Fibroblast of villous mesenchyme (primary cell): ENCODE measurements at regions not wholly inside any gene's neighbourhood (a gene's known extent, or its start where the extent isn't known, plus 50 kb on each side); places are given as distances from the start of the nearest gene placed in this dataset.

Experiments used
- DNase-seq: peaks from one replicate; pipeline ENCODE4 v3.0.0-alpha.2; 2010; ENCODE audit warnings: low read depth
- H3K4me3 ChIP-seq: 2 replicates; pipeline ENCODE4 v1.5.1; 2011; ENCODE audit warnings: low read depth, mild to moderate bottlenecking, low read length
- TF ChIP-seq, protein P1 (sequence below): IDR thresholded peaks from 2 replicates; pipeline ENCODE4 v1.5.1; 2012; ENCODE audit warnings: low read depth, mild to moderate bottlenecking, low read length; ENCODE audit not compliant: insufficient read depth

DNA sequence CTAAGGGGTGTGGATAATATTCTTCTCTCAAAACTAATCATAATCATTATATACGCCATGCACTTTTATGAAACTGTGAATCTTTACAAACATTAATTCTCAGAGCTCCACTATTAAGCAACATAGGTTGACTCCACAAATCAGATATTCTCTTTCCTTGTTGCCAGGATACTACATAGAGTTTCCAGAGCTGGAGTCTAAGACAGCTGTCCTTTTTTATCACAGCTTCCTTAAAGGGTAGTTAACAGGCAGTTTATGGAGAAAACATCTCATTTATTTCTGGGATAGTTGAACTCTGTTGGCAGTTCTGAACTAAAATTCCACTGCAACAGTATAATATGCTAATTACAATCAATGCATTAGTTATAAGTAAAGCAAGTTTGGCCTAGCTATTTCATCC is 152.1 kb upstream of the PPP1R2C start:
- DNase-seq, result no peak
- TF ChIP-seq, protein P1, sequence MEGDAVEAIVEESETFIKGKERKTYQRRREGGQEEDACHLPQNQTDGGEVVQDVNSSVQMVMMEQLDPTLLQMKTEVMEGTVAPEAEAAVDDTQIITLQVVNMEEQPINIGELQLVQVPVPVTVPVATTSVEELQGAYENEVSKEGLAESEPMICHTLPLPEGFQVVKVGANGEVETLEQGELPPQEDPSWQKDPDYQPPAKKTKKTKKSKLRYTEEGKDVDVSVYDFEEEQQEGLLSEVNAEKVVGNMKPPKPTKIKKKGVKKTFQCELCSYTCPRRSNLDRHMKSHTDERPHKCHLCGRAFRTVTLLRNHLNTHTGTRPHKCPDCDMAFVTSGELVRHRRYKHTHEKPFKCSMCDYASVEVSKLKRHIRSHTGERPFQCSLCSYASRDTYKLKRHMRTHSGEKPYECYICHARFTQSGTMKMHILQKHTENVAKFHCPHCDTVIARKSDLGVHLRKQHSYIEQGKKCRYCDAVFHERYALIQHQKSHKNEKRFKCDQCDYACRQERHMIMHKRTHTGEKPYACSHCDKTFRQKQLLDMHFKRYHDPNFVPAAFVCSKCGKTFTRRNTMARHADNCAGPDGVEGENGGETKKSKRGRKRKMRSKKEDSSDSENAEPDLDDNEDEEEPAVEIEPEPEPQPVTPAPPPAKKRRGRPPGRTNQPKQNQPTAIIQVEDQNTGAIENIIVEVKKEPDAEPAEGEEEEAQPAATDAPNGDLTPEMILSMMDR, result no peak
- H3K4me3 ChIP-seq, result no peak overlapping the region

DNA sequence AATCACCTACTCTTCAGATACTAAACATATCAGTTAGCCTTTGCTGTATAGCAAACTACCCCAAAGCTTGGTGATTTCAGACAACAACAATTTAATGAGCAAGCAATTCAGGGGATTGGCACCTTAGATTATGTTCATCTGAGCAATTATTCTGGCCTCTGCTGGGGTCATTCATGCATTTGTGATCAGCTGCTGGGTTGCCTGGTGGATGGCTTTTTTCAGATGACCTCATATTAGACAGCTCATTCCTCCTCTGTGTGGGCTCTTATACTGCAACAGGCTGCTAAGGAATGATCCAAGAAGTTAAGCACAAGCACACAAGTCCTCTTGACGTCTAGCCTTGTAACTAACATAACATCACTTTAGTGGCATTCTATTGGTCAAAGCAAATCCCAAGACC is 153.0 kb upstream of the PPP1R2C start:
- no peak for DNase-seq
- no peak overlapping the region for H3K4me3 ChIP-seq
- TF ChIP-seq, protein P1, result no peak

DNA sequence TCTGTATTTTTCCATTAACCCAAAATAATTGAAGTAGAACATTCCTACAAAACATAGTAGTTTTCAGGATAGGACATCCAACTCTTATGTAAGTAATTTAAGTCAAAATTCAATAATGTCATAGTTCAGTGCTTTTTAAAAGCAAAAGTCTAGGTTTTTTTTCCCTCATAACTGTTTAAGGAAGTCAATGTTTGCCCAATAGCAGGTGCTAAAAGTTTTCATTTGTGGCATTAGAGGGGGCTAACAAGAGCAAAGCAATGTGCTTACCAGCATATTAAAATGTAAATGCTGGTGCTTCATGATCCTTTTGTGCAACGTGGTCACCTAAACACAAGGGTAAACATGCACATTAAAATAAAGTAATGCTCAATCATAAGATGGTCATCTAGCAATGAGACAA is 155.2 kb upstream of the PPP1R2C start:
- H3K4me3 ChIP-seq, result no peak overlapping the region
- DNase-seq, result no peak
- TF ChIP-seq, protein P1, result no peak

DNA sequence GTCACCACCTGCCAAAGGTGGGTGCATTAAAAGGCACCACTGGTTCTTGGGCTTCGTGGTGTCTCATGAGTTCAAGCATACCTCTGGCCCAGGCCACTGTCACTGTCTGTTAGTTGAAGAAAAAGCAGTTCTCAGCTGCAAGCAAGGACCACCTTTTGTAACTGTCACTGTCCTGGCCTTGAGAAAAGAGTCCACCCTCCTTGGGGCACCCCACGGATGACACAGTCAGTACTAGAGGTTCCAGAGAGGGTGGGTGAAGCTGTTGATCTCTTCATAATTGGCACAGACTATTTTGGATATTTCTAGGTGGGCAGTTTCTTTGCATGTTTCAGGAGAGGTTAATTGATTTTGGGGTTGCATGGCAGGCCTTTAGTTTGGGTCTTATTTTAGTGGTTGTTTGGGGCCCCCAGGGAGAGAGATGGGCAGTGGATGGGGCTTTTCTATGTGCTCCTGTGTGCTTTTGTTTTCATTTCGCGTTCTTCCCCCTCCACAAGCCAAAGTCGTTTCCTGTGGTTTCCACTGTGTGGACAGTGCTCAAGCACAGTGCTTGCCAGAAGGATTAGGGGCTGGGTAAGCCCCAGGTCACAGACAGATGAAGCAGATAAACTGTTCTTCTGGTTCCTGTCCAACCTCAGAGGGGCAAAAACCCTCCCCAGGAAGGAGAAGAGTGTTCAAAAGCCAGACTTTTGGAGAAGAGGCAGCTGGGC is 156.2 kb upstream of the PPP1R2C start:
- no peak overlapping the region for H3K4me3 ChIP-seq
- DNase-seq, result peak; percentile 58
- TF ChIP-seq, protein P1, result no peak

DNA sequence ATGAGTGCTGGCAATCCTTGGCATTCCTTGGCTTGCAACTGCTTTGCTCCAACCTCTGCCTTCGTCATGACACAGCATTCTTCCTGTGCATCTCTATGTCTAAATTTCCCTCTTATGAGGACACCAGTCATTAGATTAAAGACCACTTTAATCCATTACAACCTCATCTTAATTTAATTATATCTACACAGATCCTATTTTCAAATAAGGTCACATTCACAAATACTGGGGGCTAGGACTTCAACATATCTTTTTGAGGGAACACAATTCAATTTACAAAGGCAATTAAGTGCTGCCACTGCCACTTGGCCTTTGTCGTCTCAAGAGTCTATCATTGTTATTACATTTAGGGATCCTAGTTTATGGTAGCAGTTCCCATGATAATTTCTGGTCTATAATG is 163.7 kb upstream of the PPP1R2C start:
- no peak overlapping the region for H3K4me3 ChIP-seq
- DNase-seq, result no peak
- TF ChIP-seq, protein P1, result no peak

DNA sequence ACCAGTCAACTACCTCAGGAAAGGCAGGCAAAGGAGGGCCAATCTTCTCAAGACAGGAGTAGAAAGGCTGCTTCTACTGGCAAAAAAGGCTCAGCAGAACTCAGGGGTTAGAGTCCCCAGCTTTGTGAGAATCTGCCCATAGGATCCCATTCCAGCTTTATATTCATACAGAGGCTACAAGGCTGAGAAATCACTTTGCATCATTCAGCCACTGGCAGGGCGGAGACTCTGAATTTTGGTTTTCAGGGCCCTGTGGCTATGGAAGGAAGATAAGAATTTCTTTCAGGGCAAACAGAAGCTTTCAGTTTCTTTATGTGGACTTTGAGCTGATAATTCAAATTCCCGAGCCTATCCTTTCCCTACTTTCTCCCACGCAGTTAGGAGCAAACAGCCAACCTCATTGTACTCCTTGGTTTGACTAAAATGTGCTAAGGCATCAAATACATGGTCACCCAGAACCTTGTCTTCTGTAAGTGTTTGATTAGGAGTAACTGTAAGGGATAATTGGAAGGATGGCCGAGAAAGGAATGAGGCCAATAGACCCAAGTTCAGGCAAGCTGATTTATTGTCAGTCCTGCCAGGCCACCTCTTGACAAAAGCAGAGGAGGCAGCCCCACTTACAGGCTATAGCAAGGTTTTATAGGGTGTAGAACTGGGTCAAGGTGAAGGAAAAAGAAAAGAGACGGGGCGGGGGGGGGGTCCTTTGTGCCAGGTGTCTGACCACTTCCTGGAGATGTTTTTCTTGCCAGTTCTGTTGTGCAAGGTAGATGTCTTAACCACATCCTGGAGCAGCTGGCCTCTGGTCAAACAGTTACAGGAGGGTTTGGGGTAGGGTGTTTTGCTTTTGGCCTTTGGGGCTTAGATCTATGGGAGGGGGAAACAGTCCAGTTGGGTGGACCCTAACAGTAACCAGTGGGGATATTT is 165.3 kb upstream of the PPP1R2C start:
- no peak for DNase-seq
- TF ChIP-seq, protein P1, result no peak
- no peak overlapping the region for H3K4me3 ChIP-seq
